Activated gamma-delta T cell (primary cell): ENCODE measurements at regions not wholly inside any gene's neighbourhood (a gene's known extent, or its start where the extent isn't known, plus 50 kb on each side); places are given as distances from the start of the nearest gene placed in this dataset.

ENCODE experiments used
- DNase-seq: peaks from one replicate; lab custom pipeline; 2025; lab: John Stamatoyannopoulos, UW

DNA sequence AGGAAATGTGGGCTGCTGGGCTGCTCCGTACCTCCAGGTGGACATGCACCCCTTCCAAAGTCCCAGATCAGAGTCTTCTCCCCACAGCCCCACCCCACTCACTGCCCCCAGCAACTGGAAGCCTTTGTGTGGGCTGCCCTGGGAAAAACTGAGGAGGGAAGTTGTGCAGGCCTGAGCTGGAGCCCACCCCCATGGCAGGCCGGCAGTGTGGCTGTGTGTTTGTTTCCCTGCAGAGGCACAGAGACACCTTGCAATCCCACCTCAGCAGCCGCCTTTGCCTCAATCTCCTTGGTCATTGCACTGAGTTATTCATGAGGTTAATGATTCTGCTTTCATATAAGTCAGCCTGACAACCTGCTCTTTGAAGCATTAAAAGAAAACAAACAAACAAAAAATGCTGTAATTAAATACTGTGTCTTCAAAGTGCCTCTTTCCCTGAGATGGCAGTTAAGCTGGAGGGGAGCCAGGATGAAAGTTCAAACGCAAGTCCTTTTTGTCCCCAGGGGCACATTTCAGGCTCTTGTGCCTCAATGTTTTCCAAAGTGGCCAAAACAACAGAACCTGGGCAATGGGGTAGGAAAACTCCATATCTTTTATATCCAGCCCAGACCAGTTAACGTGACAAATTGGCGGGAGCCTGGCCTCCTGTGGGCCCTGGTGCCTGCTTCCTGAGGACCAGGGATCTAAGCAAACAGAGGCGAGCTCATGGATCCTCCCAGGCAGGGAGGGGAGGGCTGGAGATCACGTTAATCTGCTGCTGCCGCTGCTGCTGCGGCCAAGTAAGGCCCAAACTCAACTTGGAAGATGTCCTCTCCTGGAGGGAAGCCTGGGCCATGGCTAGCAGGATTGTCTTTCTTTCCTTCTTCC lies 51.9 kb upstream of the TSPAN11 start:
- no peak for DNase-seq

DNA sequence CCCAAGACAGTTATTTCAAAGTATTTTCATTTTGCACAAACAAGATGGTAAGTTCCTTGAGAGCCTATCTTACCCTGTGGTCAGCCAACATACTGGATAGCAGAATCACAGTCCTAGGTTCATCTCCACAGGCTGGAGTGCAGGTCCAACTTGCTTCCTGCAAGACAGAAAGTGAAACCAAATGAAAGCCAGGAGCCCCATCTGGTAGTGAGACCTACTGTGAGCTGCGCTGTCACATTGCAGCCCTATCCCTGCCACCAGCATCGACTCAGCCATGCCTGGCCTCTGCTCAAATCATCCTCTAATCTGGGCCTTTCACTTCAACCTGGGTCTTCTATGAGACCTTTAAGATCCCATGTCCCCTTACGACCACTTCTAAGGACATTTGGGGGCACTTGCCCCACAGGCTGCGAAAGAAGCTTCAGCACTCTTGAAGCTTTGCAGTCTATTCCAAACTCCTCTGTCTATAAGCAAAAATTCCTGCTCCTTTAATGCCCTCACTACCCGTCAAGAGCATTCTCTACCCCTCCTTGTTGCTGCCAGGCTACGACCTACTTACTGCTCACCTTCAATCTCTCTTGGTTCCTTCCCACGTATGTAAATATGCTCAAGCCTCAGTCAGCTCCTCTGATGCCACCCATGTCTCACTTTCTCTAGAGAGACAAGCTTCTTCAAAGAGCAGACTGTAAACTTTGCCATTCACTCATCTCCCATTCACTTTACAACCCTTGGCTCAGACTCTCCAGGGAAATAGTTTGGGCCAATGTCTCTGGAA lies 55.9 kb upstream of the TSPAN11 start:
- DNase-seq: no peak

DNA sequence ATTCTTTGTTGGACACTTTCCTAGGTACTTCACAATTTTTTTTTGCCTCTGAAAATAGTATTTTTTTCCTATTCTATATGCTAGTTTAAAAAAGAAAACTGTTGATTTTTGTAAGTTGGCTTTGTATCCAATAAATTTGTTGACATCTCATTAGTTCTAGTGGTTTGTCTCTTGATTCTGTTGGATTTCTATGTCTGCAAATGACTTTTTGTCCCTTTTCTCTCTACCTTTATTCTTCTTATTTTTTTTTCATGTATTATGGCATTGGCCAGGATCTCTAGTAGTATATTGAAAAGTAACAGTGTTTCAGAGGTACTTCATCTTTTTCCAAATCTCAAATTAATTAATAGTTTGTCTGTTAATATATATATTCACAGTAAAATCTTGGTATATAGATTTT lies 59.1 kb upstream of the TSPAN11 start:
- no peak for DNase-seq

DNA sequence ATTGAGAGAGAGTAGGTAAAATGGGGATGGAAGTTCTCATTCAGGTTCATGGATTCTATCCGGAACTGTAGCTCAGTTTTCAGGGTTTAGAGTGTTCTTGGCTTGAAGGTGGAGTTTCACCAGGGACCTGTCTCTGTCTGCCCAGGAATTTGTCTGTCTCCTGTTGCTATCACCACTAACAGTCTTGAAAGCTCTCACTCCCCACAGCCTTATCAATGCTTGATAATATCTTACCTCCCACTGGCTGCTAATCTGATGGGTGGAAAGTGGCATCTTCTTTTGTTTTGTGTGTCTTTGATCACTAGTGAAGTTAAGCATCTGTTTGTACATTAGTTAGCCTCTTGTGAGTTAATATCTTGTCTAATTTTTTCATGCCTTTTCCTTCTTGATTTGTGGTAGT lies 60.3 kb upstream of the TSPAN11 start:
- DNase-seq: no peak

DNA sequence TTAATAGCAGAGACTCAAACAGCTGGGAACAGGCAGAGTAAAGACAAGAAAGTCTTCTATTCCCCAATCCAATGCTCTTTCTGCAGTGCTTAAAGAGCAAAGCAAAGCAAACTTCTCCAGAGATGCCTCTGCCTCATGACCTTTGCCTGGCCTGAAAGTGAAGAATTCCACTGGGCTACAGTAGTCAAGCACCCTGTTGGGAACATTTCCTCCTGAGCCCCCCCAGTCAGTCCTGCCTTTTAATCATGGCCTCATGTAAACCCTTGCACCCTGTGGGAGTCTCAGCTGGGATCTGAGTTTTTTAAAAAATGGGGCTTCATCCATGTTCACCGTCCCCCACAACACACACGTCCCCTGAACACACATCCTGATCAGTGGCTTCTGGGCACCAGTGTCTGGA lies 62.7 kb upstream of the TSPAN11 start:
- no peak for DNase-seq

DNA sequence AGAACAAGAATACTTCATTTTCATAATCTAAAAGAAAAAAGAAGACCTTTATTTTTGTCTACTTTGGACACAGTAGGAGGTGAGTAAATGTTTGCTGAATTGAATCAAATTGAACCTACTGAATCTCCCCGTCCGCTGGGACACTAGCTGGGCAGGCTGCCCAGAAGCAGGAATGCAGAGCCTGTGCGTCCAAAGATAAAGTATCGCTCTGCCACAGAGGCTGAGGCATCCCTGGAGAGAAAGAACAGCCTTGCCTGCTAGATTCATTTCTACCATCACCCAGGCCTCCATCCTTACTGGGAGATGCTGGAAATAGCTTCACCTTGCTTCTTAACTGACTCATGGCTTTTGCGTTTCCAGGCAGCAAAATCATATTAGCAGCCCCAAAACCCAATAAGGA lies 64.1 kb upstream of the TSPAN11 start:
- no peak for DNase-seq

DNA sequence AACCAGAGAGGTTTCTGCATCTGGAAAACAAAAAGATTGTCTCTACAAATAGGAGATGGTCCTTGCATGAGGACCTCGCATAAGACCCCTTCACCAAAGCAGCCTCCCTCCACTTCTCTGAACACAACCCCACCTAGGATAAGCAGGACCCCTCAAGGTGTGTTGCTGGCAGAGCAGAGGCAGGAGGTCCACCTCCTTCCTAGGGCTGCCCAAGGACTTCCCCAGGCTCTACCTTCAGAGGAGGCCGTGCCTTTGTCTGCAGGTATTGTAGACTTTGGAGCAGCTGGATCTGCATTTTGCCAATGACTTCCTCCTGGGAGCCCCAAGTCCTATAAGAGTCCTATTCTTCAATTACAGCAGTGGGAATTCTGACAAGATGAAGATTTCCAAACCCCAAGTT lies 67.3 kb upstream of the TSPAN11 start:
- DNase-seq: no peak

DNA sequence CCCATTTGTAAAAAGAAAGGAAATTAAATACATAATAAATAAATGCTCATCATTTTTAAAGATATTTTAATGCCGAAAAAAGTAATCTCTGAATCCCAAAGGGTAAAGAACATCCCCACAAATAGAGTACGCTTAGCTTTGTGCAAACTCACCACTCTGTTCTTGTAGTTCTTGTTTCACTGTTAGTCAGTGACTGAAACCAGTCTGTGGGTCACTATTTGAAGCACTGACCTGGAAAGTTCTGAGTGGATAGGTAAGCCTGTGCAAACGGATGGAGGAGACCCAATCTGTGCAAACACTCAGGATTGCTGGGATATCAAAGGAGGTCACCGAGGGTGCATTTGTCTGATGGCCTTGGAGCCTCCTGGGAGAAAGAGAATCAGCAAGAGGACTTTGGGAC lies 68.1 kb upstream of the TSPAN11 start:
- no peak for DNase-seq

DNA sequence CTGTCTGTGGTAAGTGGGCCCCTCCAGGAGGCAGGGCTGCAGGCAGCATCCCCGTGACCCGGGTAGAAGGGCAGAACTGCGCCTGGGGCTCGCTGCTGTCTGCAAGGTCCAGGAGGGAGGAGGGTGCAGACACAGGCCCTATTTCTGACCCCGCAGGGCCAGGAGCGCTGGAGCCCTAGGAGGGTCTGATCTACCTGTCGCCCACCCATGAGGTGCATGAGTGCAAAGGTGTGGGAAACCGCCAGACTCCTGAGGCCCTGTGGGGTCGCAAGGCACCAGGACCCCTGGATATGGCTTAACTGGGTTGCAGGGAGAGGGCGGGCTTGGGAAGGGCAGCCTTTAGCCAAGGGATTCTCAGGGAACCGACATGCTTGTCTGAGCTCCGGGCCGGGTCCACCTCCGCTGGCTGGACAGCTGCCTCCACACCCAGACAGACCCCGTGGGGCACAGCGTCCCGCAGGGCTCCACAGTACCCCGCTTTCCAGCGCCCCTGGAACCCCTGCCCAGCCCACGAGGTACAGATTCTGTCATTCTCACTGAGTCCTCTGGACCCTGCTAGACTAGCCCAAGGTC lies 72.9 kb upstream of the TSPAN11 start:
- DNase-seq: no peak

DNA sequence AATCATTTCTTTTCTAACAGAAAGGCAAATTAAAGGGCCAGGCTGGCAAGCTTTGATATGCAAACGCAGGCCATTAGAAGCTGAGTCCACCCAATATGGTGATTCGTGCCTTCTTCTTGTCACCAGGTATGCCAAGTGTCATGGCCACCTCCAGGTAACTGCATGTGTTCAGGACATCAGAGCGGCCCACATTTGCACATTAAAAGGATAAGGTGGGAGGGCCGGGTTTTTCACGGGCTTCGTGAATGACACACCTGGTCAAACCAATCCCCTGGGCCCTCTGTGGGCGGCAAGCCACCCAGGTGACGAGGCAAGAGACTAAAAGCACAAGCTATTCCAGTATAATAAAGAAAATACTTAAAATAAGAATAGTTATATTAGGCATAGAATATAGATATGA lies 75.9 kb upstream of the TSPAN11 start:
- DNase-seq: no peak

DNA sequence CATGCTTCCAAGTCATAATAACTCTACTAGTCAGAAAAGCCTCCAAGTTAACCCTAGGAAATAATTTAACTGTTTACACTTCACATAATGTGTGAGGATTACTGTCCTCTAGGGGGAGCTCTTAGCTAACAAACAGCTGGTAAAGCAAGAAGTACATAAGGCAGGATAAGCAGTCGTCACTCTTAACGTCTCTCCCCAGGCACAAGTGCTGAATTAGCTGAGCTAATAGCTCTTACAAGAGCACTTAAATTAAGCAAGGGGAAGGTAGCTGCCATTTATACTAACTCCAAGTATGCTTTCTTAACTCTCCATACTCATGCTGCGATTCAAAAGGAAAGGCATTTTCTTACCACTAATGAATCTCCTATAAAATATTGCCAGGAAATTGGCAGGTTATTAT lies 79.3 kb upstream of the TSPAN11 start:
- DNase-seq: no peak

DNA sequence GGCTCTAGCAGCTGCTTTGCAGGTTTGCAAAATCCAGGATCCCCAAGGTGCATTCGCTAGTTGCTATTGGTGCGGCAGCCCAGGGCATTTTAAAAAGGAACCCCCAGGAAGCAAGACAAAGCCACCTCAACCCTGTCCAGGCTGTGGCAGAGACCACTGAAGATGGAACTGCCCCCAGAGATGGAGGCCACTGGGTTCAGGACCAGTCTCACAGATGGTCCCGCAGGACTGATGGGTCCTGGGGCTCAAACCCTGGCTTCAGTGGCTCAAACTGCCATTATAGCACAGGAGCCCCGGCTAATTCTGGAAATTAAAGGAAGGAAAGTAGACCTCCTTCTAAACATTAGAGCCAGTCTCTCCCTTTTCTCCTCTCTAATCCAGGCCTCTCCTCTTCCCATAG lies 79.8 kb upstream of the TSPAN11 start:
- DNase-seq: no peak

DNA sequence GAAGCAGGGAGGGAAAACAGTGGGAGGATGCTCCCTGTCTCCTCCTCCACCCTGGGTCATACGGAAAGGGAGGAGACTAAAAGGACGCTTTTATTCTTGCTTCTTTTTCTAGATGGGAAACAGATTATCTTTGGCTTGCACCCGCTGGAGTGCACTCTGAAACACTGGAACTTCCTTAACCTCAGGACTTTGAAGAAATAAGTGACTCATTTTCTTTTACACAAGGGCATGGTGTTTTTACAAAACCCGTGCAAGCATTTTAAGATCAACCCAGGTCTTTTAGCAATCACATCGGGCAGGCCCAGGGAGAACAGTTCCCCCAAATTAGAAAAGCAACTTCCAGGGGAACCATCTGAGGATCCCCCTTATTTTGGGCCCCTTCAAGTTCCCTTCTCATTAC lies 80.9 kb upstream of the TSPAN11 start:
- DNase-seq: no peak

DNA sequence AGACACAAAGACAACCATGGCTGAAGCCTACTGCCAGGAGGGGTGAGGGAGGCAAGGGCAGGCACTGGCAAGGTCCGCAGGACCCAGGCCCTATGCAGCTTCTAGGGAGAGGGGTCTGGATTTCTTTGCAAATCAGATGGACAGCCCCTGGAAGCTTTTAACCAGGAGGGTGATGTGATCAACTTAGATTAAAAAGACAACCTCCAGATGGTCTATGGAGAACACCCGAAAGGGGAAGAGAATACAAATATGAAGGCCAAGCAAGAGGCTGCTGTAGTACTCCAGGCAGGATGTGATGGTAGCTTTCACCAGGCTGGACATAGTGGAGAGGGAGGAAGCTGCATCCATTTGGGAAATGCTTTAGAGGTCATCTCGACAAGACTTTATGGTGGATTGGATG lies 83.3 kb upstream of the TSPAN11 start:
- no peak for DNase-seq

DNA sequence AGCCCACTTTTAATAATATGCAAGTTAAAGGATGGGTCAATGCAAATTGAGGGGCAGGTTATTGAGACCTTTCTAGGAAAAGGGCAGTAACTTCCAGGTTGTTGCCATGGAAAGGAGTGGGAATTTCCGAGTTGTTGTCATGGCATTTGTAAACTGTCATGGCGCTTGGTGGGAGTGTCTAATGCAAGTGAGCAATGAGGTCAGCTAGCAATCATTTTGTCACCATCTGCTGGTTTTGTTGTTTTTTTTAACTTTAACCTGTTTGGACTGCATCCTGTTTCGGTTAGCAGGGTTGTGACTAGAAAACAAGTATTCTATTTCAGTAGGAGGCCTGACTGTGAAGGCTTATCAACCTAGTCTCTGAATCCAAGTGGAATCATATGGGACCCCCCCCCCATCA lies 85.8 kb upstream of the TSPAN11 start:
- DNase-seq: no peak

DNA sequence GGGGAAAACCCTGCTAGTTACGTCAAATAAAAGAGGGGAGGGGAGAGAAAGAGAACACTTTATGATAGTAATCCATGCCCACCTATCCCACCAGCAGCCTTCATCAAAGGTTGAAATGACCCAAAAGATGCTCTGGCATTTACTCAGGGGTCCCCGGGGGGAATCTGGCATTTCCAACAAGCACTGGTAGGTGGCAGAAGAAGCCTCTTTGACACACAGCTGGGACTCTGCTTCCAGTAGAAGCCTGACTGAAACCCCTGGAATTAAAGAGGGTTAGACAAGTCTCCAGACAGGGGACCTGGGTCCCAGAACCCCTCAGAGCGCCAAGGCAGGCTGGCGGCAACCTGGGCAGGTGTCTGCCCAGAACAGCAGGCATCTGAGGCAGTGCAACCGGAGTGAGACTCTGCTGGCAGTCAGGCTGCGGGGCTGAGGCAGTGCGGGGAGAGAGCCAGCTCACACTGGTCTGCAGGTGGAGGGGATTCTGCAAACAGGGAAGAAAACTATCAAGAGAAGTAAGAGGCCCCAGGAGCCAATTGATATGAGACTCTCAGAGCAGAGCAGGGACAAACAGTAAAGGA lies 85.0 kb upstream of the CAPRIN2 start:
- no peak for DNase-seq

DNA sequence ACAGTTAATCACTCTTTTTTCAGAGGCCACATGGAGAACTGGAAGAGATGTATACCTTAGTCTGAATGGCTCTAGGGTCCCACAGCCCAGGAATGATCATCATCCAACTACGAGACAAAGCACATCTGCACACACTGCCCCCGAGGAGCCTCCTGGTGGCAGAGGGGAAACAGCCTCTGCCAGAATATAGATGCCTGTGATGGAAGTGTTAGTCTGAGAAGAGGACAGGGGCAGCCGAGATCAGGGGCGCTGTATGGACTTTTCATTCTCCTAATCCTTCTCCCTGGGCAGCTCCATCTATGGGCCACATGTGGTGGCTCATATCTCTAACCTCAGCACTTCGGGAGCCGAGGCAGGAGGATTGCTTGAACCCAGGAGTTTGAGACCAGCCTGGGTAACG lies 82.8 kb upstream of the CAPRIN2 start:
- DNase-seq: no peak

DNA sequence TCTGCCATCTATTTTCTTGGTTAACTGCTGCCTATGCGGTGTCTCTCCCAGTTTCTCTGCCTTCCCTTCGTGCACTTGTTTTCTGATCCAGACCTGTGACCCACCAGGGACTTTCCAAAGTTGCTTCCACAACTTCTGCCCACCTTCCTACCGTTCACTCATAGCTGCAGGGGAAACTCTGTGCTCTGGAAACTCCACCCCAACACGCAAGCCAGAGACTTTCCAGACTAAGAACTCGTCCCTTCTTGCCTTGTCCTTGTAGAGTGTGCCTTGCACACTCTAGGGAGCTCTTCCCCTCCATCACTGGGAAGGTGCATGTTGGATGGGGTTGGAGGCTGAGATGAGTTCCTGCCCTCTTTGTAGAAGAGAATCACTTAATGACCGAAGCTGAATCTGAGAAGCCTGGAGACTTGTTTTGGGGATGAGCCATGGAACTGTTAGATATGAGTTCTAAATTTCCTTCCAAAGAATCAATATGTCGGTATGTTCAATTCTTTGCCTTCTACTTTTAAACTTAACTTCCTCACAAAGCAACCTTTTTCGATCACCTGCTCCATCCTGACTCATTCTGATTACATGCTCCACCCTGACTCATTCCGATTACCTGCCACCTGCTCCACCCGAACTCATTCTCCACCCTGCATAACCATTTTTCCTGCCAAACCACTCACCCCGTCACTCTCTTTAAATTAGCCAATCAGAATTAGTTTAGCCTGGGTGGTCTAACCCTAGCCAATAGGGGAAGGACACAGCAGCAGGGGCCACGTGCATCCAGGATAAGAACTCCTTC lies 82.1 kb upstream of the CAPRIN2 start:
- DNase-seq: no peak

DNA sequence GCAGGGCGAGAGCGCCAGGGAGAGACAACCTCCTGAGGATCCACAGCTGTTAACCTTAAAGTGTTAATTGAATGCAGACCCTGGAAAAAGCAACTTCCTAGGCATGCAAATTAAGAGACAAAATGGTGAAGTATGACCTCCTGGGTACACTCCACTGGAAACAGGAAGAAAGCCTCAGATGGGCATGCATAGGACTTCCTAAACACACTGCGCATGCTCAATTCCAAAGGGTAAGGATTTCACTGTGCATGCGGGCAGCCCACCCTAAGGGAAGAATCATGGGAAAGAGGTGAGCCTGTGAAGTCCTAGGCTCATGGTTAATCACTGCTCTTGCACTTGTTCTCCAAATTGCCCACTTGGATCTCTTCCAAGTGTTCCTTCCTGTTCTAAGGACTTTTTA lies 80.5 kb upstream of the CAPRIN2 start:
- no peak for DNase-seq

DNA sequence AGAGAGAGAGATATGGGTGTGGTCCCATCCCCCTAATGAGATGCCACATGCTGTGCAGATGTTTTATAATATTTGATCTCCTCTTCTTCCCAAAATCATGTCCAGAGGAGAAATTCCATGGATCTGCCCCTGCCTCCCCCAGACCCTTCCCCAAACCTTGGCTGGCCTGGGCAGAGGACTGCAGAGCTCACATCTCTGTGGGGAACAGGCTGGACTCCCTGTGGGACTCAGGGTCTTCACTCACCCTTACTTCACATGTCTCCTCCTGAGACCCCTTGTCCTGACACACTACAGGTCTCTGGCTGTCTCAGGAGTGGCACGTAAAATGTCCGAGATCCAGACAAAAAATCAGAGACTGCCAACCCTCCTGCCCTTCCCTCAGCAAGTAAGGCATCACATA lies 76.0 kb upstream of the CAPRIN2 start:
- no peak for DNase-seq

DNA sequence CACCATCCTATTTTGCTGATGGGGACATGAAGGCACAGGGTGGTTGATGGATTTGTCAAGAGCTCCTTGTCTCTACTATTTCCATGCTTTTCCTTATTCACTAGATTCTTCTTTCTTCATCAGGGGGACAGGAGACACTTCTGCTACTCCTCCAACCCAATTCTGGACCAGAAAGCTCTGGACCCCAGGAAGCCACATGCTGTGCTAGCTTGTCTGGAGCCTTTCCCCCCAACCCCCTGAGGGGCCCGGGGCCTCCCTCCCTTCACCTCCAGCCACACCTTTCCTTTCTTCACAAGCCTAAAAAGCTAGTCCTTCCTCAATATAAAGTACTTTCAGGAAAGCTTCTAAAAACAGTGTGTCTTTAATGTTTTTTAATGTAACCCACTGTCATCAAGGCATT lies 75.1 kb upstream of the CAPRIN2 start:
- DNase-seq: no peak

DNA sequence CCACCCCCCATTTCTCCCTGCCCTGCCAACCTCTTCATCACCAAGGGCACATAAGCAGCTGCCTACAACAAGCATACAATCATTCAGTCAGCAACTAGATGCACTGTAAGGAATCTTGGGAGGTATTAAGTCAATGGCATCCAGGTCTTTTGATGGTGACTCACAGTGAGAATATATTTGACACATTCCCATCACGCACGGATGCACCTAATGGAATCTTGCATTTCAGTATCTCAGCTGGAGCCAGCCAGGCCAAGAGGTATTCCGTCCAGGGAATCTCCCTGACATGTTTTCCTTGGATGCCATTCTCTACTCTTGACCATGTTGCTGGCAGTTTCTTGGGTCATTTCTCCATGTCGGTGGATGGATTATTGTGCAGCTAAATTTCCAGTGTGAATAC lies 73.9 kb upstream of the CAPRIN2 start:
- DNase-seq: no peak
